GM12878 (cell line): ENCODE measurements at regions not wholly inside any gene's neighbourhood (a gene's known extent, or its start where the extent isn't known, plus 50 kb on each side); places are given as distances from the start of the nearest gene placed in this dataset.
A peak's percentile ranks its signal among the peaks of the same experiment; 100 is the strongest.

Experiments used
- ATAC-seq: fragments of 200-7000 bp; cut with Tn5 transposase; 3 replicates; pipeline ENCODE4 v1.9.1; 2020; ENCODE audit warnings: mild to moderate bottlenecking, moderate library complexity
- BruUV-seq: library from RNA; stranded (reverse); fragments of 400-500 nt; replicated peaks from 2 replicates; lab custom pipeline; 2021; lab: Mats Ljungman, UMichigan
- CTCF ChIA-PET: fragments of 300-600 bp; sonication (Branson Sonifier 250); formaldehyde crosslinking; extraction: SDS; loops from one replicate; lab custom pipeline; 2021; ENCODE audit warnings: inconsistent platforms; lab: Yijun Ruan, JAX
- POLR2A ChIA-PET: fragments of 350-600 bp; formaldehyde crosslinking; extraction: SDS; loops from one replicate; lab custom pipeline; 2021; ENCODE audit warnings: inconsistent platforms; lab: Charles Lee
- RAD21 ChIA-PET: fragments of 300-600 bp; sonication (Branson Sonifier 250); formaldehyde crosslinking; loops from one replicate; lab custom pipeline; 2023; ENCODE audit warnings: antibody characterized with exemption; ENCODE audit not compliant: unreplicated experiment; lab: Charles Lee
- SMC1A ChIA-PET: fragments of 300-600 bp; sonication (Branson Sonifier 250); formaldehyde crosslinking; loops from one replicate; lab custom pipeline; 2023; ENCODE audit not compliant: unreplicated experiment, uncharacterized antibody; lab: Charles Lee
- DNase-seq: peaks from one replicate; pipeline ENCODE4 v3.0.0-alpha.2; 2011; ENCODE audit warnings: low read depth, low spot score
- FAIRE-seq: peaks from 3 replicates; lab custom pipeline; 2011; peaks lifted over from hg19 to GRCh38; lab: Jason Lieb, UNC
- H2AFZ ChIP-seq: 2 replicates; pipeline ENCODE4 v1.6.0; 2011; ENCODE audit warnings: low read depth, low read length, control low read depth; ENCODE audit not compliant: control insufficient read depth
- H3K27ac ChIP-seq: 2 replicates; pipeline ENCODE4 v1.5.1; 2011; ENCODE audit warnings: control low read depth; ENCODE audit not compliant: control insufficient read depth, insufficient read depth
- H3K27me3 ChIP-seq, 2 experiments: replicated peaks in 1 of 2; 2 replicates each; pipeline versions ENCODE4 v1.6.0 to v1.6.1; 2011; ENCODE audit warnings: low read length in 1 of 2; ENCODE audit not compliant: control insufficient read depth in 2 of 2, insufficient read depth in 2 of 2
- H3K36me3 ChIP-seq, 2 experiments: 2 replicates each; pipeline ENCODE4 v1.5.1; 2011; ENCODE audit warnings: low read length in 1 of 2; ENCODE audit not compliant: control insufficient read depth in 2 of 2, insufficient read depth in 2 of 2
- H3K4me1 ChIP-seq: 2 replicates; pipeline ENCODE4 v1.6.1; 2011; ENCODE audit warnings: mild to moderate bottlenecking, low read length, moderate library complexity, mixed read lengths; ENCODE audit not compliant: control insufficient read depth, insufficient read depth
- H3K4me2 ChIP-seq: 2 replicates; pipeline ENCODE4 v1.6.0; 2011; ENCODE audit warnings: control low read depth; ENCODE audit not compliant: control insufficient read depth, insufficient read depth
- H3K4me3 ChIP-seq: fragments of 200-600 bp; sonication (generic); 2 replicates; pipeline ENCODE4 v1.5.1; 2016
- H3K79me2 ChIP-seq: 2 replicates; pipeline ENCODE4 v1.6.0; 2011; ENCODE audit warnings: low read length; ENCODE audit not compliant: control insufficient read depth, insufficient read depth
- H3K9ac ChIP-seq: 2 replicates; pipeline ENCODE4 v1.8.0; 2011; ENCODE audit warnings: low read length, control low read depth, mixed read lengths; ENCODE audit not compliant: control insufficient read depth, insufficient read depth
- H3K9me3 ChIP-seq: replicated peaks from 3 replicates; pipeline ENCODE4 v1.5.1; 2011; ENCODE audit warnings: mild to moderate bottlenecking, low read length; ENCODE audit not compliant: control insufficient read depth, insufficient read depth
- H4K20me1 ChIP-seq: 2 replicates; pipeline ENCODE4 v1.6.0; 2011; ENCODE audit not compliant: control insufficient read depth, insufficient read depth
- BCL11A ChIP-seq: IDR thresholded peaks from 2 replicates; pipeline ENCODE4 v1.6.1; 2011; ENCODE audit warnings: low read depth, low read length
- CBX5 ChIP-seq: sonication (generic); IDR thresholded peaks from 2 replicates; pipeline ENCODE4 v1.6.1; 2016; ENCODE audit warnings: low read depth, moderate library complexity, mild to moderate bottlenecking, inconsistent platforms
- CREM ChIP-seq: IDR thresholded peaks from 2 replicates; pipeline ENCODE4 v1.6.1; 2014; ENCODE audit warnings: antibody characterized with exemption, low read depth
- ESRRA ChIP-seq: IDR thresholded peaks from 2 replicates; pipeline ENCODE4 v1.6.1; 2012; ENCODE audit warnings: mild to moderate bottlenecking, low read length, improper control_type of control experiment
- HDGF ChIP-seq: fragments of 450-650 bp; IDR thresholded peaks from 2 replicates; pipeline ENCODE4 v1.6.1; 2016; ENCODE audit warnings: antibody characterized with exemption
- JUNB ChIP-seq: IDR thresholded peaks from 2 replicates; pipeline ENCODE4 v1.6.1; 2016; ENCODE audit warnings: antibody characterized with exemption, mild to moderate bottlenecking
- MEF2A ChIP-seq: IDR thresholded peaks from 2 replicates; pipeline ENCODE4 v1.6.1; 2011; ENCODE audit warnings: low read depth, mild to moderate bottlenecking, low read length, moderate library complexity; ENCODE audit not compliant: insufficient read depth
- NFYA ChIP-seq: IDR thresholded peaks from 2 replicates; pipeline ENCODE4 v1.6.1; 2011; ENCODE audit warnings: low read depth, mild to moderate bottlenecking, low read length, improper control_type of control experiment, borderline replicate concordance
- NR2C2 ChIP-seq: IDR thresholded peaks from 2 replicates; pipeline ENCODE4 v1.6.1; 2011; ENCODE audit warnings: borderline replicate concordance, low read depth; ENCODE audit not compliant: control insufficient read depth, insufficient read length
- PML ChIP-seq: IDR thresholded peaks from 2 replicates; pipeline ENCODE4 v1.6.1; 2012; ENCODE audit warnings: low read length, inconsistent platforms
- RBBP5 ChIP-seq: fragments of 200-600 bp; sonication (generic); conservative IDR thresholded peaks from 2 replicates; pipeline ENCODE4 v1.6.1; 2016
- RELA ChIP-seq: fragments of 450-650 bp; IDR thresholded peaks from 2 replicates; pipeline ENCODE4 v1.8.0; 2014; ENCODE audit warnings: borderline replicate concordance; ENCODE audit not compliant: partially characterized antibody
- RUNX3 ChIP-seq: IDR thresholded peaks from 2 replicates; pipeline ENCODE4 v1.6.1; 2012; ENCODE audit warnings: low read length, inconsistent platforms
- ZNF24 ChIP-seq: fragments of 450-650 bp; IDR thresholded peaks from 2 replicates; pipeline ENCODE4 v1.6.1; 2017; ENCODE audit warnings: antibody characterized with exemption, mild to moderate bottlenecking
- ZZZ3 ChIP-seq: IDR thresholded peaks from 2 replicates; pipeline ENCODE4 v1.6.1; 2011; ENCODE audit warnings: low read depth; ENCODE audit not compliant: control insufficient read depth, insufficient read length
- WGBS: methylation state at CpG from one replicate; pipeline ENCODE4 v1.1.6; 2016; ENCODE audit warnings: low lambda C conversion rate; ENCODE audit not compliant: insufficient replicate concordance, insufficient coverage; ENCODE audit errors: missing lambda C conversion rate; 5-methylcytosine and 5-hydroxymethylcytosine counted together
- in situ Hi-C: fragments of 300-500 bp; cut with MboI; formaldehyde crosslinking; loops from 9 replicates; pipeline ENCODE4 v1.14.3; 2018; ENCODE audit warnings: mixed read lengths
- intact Hi-C: fragments of 100-400 bp; cut with micrococcal nuclease; formaldehyde crosslinking; loops from one replicate; pipeline ENCODE4 v1.14.2; 2022; ENCODE audit not compliant: unreplicated experiment
- TF ChIP-seq, protein P1 (sequence below): IDR thresholded peaks from 2 replicates; pipeline ENCODE4 v1.6.1; 2012; ENCODE audit warnings: low read depth, low read length, improper control_type of control experiment
- TF ChIP-seq, protein P2 (sequence below): fragments of 450-650 bp; formaldehyde crosslinking; IDR thresholded peaks from 2 replicates; pipeline ENCODE4 v1.4.0; 2022; ENCODE audit warnings: mild to moderate bottlenecking, moderate library complexity

DNA sequence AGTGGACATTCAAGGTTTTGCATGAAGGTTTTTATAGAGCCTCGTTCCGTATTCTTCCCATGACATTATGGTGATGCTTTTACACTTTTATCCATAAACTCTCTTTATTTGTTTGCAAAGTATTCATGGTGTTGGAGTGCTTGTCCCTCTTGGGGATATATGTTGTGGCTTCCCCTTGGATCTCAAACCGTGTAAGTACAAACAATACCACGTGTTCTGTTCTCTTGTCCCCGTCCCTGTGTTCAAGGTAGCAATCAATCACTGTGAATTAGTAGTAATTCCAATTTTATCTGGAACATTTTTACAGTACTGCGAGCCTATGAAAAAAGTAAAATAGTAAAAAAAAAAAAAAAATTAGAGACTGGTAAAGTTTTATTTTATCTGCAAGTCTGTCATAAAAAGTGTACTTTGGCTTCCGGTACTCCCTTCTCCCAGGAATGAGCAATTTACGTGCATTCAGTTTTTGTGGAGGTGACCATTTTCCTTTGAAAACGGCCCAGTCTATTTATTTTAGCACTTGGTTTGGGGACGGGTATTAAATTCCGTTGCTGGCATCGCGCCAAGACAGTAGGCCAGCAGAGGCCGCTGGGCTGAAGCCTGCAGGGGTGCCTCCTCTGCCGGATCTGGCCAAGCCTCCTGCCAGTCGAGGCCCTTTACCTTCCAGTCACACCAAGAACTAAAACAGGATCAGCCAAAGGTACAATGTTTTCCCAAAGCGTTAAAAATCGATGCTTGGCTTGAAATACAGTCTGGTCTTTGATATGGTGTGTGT, 175.7 kb downstream of the SOCS6 start:
- TF ChIP-seq CREM (no peak), MEF2A (no peak), BCL11A (no peak), PML (no peak), NFYA (no peak), RUNX3 (no peak), CBX5 (no peak), ZZZ3 (no peak), RBBP5 (no peak), ZNF24 (no peak), JUNB (no peak), ESRRA (no peak), HDGF (no peak), RELA (no peak), NR2C2 (no peak)
- TF ChIP-seq, protein P1, sequence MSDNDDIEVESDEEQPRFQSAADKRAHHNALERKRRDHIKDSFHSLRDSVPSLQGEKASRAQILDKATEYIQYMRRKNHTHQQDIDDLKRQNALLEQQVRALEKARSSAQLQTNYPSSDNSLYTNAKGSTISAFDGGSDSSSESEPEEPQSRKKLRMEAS: no peak
- TF ChIP-seq, protein P2, sequence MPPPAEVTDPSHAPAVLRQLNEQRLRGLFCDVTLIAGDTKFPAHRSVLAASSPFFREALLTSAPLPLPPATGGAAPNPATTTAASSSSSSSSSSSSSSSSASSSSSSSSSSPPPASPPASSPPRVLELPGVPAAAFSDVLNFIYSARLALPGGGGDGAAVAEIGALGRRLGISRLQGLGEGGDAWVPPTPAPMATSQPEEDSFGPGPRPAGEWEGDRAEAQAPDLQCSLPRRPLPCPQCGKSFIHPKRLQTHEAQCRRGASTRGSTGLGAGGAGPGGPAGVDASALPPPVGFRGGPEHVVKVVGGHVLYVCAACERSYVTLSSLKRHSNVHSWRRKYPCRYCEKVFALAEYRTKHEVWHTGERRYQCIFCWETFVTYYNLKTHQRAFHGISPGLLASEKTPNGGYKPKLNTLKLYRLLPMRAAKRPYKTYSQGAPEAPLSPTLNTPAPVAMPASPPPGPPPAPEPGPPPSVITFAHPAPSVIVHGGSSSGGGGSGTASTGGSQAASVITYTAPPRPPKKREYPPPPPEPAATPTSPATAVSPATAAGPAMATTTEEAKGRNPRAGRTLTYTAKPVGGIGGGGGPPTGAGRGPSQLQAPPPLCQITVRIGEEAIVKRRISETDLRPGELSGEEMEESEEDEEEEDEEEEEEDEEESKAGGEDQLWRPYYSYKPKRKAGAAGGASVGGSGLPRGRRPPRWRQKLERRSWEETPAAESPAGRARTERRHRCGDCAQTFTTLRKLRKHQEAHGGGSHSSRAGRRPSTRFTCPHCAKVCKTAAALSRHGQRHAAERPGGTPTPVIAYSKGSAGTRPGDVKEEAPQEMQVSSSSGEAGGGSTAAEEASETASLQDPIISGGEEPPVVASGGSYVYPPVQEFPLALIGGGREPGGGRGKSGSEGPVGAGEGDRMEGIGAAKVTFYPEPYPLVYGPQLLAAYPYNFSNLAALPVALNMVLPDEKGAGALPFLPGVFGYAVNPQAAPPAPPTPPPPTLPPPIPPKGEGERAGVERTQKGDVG (CRISPR knock-in tag): no peak
- POLR2A ChIA-PET: no interaction called here
- CTCF ChIA-PET: no interaction called here
- DNase-seq (no peak), ATAC-seq (no peak), FAIRE-seq (no peak)
- no peak overlapping the region for H3K9ac ChIP-seq
- H3K4me2 ChIP-seq: peak overlapping the region; percentile 42; the same call in 1 of the 2 replicates
- no peak overlapping the region for H2AFZ ChIP-seq
- no peaks in the 10 kb centered on the region; a peak in 3 of 4 replicates for H3K27me3 ChIP-seq
- intact Hi-C loops (no loop called here), in situ Hi-C loops (no loop called here)
- no peaks in the 10 kb centered on the region for H4K20me1 ChIP-seq
- 23% methylated on average over 17 of the region's 18 CpGs for WGBS
- RAD21 ChIA-PET: no interaction called here
- no peaks in the 10 kb centered on the region for H3K36me3 ChIP-seq
- no peaks in the 10 kb centered on the region for H3K4me1 ChIP-seq
- H3K79me2 ChIP-seq: no peaks in the 10 kb centered on the region
- SMC1A ChIA-PET: no interaction called here
- no peak overlapping the region for H3K4me3 ChIP-seq
- BruUV-seq: no TSS peak
- H3K27ac ChIP-seq: no peak overlapping the region
- H3K9me3 ChIP-seq: no peaks in the 10 kb centered on the region
